ENCODE measurements at regions not wholly inside any gene's neighbourhood (a gene's known extent, or its start where the extent isn't known, plus 50 kb on each side); places are given as distances from the start of the nearest gene placed in this dataset.

GRCh38 chr5:173499471-173500212 lies 116.8 kb downstream of the BOD1 start:
- no peak for TF ChIP-seq TCF12 (IDR thresholded peaks at IDR 0.05)
- TF ChIP-seq TEAD4 (IDR thresholded peaks at IDR 0.05; ENCODE audit: borderline replicate concordance, insufficient read depth): no peak
- no peak for TF ChIP-seq CTCF (IDR thresholded peaks at IDR 0.05)
- no peak for TF ChIP-seq POLR2AphosphoS5 (IDR thresholded peaks at IDR 0.05; ENCODE audit: low read depth, low read length)
- no peak for TF ChIP-seq GATA2 (CRISPR knock-in tag; IDR thresholded peaks at IDR 0.05)
- TF ChIP-seq, protein P1, sequence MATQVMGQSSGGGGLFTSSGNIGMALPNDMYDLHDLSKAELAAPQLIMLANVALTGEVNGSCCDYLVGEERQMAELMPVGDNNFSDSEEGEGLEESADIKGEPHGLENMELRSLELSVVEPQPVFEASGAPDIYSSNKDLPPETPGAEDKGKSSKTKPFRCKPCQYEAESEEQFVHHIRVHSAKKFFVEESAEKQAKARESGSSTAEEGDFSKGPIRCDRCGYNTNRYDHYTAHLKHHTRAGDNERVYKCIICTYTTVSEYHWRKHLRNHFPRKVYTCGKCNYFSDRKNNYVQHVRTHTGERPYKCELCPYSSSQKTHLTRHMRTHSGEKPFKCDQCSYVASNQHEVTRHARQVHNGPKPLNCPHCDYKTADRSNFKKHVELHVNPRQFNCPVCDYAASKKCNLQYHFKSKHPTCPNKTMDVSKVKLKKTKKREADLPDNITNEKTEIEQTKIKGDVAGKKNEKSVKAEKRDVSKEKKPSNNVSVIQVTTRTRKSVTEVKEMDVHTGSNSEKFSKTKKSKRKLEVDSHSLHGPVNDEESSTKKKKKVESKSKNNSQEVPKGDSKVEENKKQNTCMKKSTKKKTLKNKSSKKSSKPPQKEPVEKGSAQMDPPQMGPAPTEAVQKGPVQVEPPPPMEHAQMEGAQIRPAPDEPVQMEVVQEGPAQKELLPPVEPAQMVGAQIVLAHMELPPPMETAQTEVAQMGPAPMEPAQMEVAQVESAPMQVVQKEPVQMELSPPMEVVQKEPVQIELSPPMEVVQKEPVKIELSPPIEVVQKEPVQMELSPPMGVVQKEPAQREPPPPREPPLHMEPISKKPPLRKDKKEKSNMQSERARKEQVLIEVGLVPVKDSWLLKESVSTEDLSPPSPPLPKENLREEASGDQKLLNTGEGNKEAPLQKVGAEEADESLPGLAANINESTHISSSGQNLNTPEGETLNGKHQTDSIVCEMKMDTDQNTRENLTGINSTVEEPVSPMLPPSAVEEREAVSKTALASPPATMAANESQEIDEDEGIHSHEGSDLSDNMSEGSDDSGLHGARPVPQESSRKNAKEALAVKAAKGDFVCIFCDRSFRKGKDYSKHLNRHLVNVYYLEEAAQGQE (IDR thresholded peaks at IDR 0.05; ENCODE audit: low read depth, low read length): no peak
- no peak for TF ChIP-seq SMC3 (IDR thresholded peaks at IDR 0.05; ENCODE audit: low read depth, low read length)
- no peak for TF ChIP-seq RFX5 (IDR thresholded peaks at IDR 0.05; ENCODE audit: low read length)
- TF ChIP-seq USF2 (IDR thresholded peaks at IDR 0.05; ENCODE audit: borderline replicate concordance, low read depth, low read length): no peak
- TF ChIP-seq GABPA (IDR thresholded peaks at IDR 0.05; ENCODE audit: low read depth): no peak
- no peak for TF ChIP-seq YY1 (IDR thresholded peaks at IDR 0.05; ENCODE audit: low read depth)
- no peak for TF ChIP-seq TAF1 (IDR thresholded peaks at IDR 0.05; ENCODE audit: borderline replicate concordance, low read depth, low read length)
- TF ChIP-seq EP300 (IDR thresholded peaks at IDR 0.05; ENCODE audit: borderline replicate concordance in 1 of 2, low read depth in 1 of 2, low read length in 1 of 2): no peak
